NOMO-1 (cell line): ENCODE measurements at regions not wholly inside any gene's neighbourhood (a gene's known extent, or its start where the extent isn't known, plus 50 kb on each side); places are given as distances from the start of the nearest gene placed in this dataset.

Experiments
- DNase-seq, 2 experiments: peaks; one replicate each; lab custom pipeline; 2025; ENCODE audit not compliant: unreplicated experiment in 2 of 2; lab: John Stamatoyannopoulos, UW

DNA sequence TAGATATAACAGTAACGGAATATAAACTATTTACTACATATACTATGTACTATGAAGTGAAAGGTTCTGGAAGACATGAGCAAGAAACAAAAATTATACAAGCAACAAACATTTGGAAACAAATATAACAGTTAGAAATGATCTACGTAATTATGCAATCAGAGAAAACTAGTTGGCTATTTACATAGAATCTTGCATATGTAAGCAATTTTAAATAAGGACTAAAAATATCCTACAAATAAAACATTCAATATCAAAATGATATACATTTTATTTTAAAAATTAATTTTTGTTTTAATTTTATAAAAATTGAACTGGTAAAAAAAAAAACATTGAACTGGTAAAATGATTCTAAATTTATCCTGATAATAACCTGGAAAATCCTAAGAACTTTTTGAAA lies 642.5 kb upstream of the PCDH10 start:
- DNase-seq = no peak

DNA sequence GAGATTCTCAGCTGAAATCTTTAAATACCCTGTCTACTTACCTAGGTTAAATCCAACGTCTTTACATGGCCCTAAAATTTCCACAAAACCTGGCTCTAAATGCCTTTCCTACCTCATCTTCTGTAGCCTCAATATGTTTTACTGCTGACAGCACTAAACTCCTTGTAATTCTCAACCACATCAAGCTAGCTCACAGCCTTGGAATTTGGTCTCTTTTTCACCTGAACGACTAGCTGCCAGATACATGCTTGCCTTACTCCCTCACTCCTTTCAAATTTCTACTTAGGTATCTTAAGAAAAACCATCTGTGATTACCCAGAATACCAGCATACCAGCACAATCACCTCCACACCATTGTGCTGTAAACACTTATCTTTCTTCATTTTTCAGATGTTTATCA lies 635.6 kb upstream of the PCDH10 start:
- DNase-seq = no peak

DNA sequence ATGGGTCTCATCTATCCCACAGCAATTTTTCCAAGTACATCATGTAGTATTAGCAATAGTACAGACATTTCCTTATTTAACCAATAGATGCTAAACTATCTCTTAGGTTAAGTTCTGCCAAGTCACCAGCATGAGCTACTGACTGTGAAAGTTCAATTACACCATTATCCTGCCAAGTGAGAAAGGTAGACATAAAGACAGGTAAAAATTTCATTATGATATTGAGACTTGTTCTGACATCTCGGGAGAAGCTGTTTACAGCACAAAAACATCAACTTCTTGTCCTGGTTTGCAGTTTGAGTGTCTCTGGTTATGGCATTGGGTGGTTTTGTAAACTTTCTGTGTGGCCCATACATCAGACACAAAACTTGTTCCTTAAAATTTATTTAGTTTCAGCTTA lies 622.4 kb upstream of the PCDH10 start:
- no peak for DNase-seq

DNA sequence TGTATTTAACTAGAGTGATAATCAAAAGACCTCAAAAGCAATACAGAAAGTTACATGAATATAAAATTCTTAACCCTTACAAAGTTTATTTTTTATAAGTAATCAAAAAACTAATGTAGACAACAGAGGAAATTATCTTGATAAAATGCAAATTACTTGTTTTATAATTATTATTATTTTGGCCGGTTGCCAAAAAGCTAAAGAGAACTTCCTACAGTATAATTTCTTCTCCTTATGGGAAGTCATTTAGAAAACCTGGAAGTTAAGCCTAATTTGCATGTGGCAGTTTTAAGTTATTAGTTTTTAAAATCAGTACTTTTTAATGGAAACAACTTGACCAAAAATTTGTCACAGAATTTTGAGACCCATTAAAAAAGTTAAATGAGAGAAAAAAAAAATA lies 621.3 kb upstream of the PCDH10 start:
- DNase-seq = no peak

DNA sequence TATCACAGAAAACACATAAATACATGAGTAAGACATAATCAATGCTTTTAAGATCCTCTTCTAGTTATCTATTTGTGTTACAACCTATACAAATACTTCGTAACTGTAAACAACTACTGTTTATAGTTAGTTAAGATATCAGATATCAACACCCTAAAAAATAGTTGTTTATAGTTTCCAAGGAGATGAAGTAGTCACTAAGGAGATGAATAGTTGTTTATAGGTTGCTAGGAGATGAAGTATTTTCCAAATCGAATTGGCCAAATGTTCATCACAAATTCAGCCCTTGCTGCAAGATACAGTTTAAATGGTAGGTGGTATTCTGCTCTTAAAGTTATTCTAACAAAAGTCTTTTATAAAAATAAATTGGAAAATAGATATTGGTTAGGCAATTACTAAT lies 618.2 kb upstream of the PCDH10 start:
- DNase-seq = no peak

DNA sequence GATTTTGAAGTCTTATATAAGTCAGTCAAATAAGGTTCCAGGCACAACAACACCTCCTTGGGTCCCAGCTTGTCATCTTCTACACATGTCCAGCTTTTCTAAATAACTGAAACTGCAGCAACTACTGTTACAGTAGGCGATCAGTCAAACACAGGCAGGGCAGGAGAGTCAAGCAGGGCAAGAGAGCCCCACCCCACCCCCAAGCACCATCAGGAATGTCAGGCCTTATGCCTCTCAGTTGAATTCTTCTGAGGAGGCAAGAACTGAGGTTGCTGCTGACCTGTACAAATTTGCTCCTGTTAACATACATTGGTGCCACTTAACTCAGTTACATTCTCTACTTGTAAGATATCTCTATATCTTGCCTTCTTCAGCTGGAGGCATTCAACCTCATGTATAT lies 608.8 kb upstream of the PCDH10 start:
- DNase-seq = no peak

DNA sequence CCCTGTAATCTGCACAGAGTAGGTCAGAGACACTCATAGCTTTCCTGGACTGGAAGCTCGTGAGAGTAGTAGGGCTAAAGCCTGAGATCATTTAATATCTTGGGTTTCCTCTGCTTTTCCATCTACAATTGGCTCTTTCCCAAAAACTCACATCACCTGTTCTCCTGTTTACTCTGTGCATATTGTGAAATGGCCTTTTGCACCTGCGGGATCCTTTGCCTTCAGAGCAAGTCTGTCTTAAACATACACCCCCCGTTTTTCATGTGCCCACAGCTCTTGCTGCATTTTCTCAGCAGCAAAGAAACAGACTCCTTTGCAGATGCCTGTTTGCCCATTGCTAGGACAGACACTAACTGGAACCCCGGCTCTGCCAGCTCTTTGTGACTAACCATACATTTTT lies 608.3 kb upstream of the PCDH10 start:
- DNase-seq = no peak

DNA sequence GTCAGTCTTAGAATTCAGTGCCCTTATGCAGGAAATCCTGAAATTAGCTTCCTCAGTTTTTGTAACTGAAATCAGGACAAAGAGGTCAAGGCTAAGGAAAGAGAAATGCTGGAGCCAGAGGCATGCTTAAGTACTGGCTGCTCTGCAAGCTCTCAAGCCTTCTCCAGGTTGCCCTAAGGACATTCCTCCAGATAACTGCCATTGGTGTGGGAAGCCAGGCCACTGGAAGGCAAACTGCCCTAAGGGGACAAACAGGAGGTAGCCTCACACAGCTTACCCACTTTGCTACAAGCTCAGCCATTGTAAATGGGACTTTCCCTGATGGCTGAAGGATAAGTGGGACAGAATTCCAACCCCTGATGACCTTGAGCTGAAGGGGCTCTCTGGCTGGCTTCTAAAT lies 606.9 kb upstream of the PCDH10 start:
- no peak for DNase-seq

DNA sequence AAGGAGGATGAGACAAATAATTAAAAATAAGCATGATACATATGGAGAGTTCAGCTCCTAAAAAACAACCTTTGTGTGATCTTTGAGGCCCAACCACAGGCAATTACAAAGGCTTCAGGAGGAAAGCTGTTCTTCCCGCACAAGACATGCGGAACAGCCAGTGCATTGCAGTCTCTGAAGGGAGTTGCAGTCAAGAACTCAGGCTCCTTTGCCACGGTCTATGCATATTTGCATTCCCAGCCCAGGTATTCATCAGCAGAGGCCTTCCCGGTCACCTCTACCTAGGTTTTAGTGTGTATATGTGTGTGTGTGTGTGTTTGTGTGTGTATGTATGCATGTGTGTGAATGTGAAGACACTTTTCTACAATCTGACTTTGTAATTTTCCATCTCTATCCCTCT lies 600.6 kb upstream of the PCDH10 start:
- no peak for DNase-seq

DNA sequence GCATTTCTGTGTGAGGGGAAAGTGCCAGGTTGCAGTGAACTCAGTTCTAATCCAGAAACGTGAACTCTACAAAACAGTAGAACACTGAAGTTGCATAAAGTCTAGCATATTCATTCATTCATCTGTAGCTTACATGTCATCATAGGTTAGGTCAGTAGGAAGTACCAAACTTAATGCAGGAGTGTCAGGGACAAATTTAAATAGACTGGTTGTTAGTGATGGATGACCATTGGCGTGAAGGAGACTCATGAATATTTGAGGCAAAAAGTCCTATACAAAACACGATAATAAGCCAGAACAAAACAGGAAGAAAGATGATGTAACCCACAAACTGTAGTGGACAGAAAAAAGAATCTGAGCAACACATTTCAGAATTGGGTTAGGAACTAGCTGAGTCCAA lies 592.8 kb upstream of the PCDH10 start:
- DNase-seq = no peak

DNA sequence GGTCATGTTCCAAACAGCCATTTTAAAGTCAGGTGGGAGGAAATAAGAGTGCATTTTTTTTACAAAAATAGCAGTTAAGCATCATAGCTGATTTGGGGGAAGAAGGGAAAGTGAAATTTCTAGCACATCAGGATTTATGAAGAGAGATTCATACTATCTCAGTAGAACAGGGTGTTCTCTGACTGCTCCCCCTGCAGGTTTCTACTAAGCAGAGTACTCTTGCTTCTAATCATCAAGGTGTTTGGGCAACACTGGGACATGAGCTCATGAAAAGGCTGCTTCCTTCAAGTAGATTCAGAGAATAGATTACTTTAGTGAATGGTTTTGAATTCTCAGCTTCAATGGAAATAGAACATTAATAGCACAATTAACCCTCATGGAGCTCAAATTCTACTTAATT lies 591.4 kb upstream of the PCDH10 start:
- no peak for DNase-seq

DNA sequence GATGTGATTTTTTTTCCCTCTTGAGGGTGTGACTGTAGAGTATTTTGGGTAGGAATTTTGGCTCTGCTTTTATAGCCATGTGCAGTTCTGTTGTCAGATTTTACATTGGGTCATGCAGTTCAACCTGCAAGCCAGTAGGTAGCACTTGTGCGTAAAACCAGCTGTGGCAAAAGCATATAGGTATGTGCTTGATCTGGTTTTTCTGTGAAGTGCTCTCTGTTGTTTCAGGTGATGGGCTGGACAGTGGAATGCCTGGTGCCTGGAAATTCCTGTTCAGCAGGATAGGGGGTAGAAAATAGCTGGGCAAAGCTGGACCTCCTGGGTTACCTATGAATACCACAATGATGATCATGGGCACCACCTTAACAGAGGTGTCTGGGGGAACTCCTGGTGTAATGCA lies 584.2 kb upstream of the PCDH10 start:
- DNase-seq = no peak

DNA sequence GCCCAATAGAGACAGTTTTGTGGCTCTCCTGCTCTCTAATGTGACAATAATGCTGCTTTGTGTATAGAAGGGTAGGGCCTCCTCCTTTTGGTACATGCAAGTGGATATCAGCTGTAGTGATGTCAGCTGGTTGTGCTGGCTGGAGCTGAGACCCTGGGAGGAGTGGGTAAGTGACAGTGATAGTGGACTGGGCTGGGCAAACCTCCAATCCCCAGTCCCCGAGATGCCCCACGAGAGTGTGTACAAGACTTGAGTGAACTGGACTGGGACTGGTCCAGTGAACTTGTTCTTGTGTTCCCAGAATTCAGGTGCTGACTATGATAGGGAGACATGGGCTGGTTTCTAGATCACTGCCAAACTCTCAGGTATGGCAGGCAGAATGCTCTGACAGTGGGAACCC lies 583.6 kb upstream of the PCDH10 start:
- DNase-seq = no peak

DNA sequence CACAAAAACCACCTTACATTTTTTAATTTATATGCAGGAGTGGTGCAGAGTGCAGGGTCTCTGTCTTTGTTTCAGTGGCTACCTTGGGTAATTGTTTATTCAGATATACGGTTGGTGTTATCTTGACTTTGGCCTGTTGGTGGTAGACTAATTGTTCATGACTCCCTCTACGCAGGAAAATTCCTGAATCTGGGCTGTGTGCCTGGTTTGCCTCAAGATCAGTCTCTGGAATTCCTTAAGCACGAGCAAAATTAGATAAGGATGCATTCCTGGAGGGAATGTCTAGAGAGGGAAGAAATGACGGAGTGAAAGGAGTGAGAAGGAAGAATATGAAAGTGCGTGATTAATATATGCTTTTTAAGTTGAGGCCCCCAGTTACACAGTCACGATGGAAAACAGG lies 576.9 kb upstream of the PCDH10 start:
- no peak for DNase-seq

DNA sequence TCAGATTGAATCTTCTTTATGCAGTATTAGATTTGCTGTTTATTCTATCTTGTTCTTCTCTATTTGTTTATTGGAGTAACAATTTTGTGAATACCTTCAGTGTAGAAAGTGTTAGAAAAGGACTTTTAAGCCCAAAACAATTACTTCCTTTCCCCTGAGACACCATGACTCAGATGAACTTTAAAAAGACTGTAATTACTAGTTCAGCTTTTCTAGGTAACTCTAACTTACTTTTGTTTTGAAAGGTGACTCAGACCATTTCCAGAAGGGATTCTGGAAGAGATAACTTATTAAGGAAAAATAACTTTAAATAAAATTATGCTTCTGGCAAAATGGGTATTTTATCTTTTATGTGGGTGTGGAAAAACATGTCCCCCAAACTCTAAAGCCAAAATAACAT lies 561.5 kb upstream of the PCDH10 start:
- DNase-seq = no peak

DNA sequence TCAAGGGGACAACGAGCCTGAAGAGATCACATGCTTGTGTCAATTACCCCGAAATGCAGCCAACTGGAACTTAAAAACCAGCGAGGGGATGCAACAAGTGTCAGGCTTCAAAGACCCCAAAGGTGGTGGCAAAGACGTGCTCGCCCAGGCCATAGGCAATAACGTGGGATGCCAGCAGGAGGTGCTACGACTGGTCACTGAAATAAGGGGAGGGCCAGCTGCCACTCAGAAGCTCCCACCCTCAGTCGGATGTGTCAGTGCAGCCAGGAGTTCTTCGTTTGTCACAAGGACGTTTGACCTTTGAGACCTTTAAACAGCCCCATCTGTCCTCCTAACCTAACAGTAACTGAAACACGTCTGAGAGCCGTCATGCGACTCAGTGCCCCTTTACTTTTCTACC lies 556.8 kb upstream of the PCDH10 start:
- DNase-seq = no peak

DNA sequence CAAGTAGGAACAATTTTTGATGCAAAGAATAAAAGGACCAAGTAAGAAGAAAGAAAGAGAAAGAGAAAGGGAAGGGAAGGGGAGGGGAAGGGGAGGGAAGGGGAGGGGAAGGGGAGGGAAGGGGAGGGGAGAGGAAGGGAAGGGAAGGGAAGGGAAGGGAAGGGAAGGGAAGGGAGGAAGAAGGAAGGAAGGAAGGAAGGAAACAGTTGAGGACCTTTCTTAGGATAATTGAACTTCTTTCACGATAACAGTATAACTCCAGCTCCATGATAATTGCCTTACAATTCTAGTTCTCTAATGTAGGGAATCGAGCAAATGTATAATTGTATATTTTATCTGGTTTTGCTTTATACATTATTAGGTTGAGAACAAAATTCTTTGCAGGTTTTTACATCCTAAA lies 556.2 kb upstream of the PCDH10 start:
- DNase-seq = no peak

DNA sequence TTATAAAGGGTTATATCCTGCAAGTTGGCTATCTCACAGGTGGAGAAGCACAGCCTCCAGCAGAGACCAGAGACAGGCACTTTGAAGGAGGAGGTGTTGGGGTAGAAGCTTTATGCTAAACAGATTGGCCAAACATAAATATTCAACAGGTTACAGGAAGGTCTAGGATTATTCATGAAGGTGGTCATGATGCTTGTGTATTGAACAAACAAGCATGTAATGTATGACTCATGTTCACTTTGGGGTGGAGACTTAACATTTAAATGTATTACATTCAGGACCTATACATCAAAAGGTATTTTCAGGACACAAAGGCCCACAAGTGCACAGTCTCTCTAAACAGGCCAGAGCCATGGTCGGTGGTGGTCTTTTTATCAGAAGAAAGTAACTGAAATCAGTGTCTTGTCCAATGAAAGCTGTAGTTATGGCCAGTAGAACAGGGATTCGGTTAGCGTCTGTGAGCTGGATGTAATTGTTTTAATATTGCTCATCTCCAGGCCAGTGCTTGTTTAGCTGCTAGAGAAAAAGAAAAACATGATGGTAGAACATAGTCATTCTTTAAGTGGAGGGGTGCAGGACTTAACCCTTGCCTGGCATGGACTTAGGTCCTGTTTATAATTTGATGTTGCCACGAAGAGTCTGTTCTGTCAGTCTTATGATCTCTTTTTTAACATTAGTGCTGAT lies 555.2 kb upstream of the PCDH10 start:
- DNase-seq = no peak

DNA sequence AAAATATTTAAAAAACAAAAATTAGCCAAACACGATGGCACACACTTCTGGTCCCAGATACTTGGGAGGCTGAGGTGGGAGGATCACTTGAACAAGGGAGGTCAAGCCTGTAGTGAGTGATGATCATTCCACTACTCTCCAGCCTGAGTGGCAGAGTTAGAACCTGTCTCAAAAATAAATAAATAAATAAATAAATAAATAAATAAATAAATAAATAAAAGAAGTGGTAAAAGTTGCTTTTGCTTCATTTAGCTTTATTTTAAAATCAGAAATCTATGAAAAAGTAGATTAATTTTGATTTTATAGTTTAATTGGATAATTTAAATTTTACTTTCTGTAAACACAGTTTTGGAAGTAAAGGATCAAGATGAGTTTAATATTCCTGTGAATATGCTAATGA lies 552.9 kb upstream of the PCDH10 start:
- no peak for DNase-seq

DNA sequence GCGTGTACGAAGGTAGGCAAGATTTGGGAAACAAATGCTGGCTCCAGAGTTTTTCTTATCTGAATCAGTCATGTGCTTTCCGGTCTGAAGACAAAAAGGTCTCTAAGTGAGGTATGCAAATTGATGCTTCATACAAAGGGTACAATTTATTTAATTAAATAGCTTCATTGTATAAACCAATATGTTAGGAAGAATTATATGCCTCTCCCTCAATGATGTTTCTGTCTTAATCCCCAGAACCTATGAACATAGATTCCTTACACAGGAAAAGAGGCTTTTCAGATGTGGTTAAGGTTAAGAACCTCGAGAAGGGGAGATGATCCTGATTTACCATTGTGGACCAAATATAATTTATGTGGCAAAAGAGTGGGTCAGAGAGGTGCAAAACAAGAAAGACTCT lies 543.5 kb upstream of the PCDH10 start:
- DNase-seq = no peak

DNA sequence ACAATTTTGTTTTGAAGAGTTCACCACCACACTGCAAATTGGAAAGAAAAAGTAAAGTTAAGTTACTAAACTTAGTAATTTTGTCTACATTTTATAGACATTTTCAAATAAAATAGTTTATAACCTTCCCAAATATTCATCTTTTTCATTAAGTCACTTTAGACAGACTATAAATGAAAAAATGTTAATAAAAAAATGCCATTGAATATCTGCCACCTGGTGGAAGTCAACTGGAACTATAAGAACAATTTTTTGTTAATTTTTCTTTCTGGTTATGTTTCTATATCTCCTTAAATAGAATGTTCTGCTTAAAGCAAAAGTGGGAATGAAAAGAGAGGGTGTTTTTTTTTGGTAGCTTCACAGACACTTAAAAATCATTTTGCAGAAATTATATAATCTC lies 534.4 kb upstream of the PCDH10 start:
- DNase-seq = no peak

DNA sequence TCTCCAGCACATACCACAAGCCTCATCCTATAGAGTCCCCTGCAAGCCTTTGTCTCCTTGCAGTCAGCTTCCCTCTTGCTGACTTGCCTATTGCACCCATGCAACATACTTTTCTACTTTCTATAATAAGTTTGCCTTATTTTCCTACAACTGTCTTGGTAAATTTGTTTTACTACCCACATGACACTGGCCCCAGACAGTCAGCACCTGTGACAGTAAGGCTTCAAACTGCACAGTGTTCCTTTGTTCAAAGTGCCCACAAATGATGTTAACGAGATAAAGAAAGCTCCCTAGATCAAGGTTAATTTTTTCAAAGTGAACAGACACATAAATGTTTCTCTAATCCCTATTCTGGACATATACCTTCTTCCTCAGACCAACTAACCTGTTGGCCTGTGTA lies 529.1 kb upstream of the PCDH10 start:
- no peak for DNase-seq

DNA sequence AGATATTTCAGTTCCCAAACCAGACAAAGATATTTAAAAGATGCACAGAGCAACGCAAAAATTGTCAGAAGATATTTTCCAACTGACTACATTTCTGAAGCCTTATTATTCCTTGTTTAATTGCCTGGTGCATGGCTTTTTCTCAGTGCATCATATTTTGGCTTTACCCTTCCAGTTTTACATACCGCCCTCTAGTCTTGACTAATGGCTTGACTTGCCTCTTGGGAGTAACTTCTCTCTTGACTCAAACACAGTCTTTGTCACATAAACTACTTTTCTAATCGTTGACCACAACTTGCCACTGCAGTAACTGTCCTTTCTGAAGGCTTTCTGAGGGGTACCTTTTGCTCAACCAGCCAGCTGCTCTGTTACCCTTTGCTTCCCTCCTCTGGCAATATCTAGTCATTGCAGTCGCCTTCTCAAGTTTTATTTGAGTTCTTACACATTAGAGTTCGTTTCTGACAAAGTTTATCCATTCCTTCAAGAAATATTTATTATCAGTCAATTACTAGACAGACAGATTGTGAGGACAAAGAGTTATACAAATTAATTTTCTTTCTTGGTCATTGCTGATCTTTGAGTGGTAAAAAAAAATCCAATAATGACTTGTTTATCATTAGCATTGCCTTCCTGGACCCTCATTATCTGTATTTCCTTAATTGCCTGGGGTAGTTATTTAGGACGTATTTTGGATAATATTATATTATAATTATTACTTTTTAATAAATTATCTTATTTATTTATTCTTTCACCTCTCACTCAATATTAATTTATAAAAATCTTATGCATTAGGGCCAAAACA lies 506.9 kb upstream of the PCDH10 start:
- DNase-seq = peak; percentile 7 to 25
